ENCODE measurements at regions not wholly inside any gene's neighbourhood (a gene's known extent, or its start where the extent isn't known, plus 50 kb on each side); places are given as distances from the start of the nearest gene placed in this dataset.

- TF ChIP-seq CTCF (IDR thresholded peaks at IDR 0.05; ENCODE audit: low read depth, low read length, missing control alignments): no peak
- DNase-seq (ENCODE audit: low read depth): no peak
- no peak overlapping the region for H3K4me3 ChIP-seq (ENCODE audit: low read depth, low read length)
These were observed 875.8 kb upstream of the CELF2 start for GRCh38 chr10:10141782-10142382.

GRCh38 chr10:10146604-10147003 lies 871.1 kb upstream of the CELF2 start:
- DNase-seq (ENCODE audit: low read depth): no peak
- no peak overlapping the region for H3K4me3 ChIP-seq (ENCODE audit: low read depth, low read length)
- no peak for TF ChIP-seq CTCF (IDR thresholded peaks at IDR 0.05; ENCODE audit: low read depth, low read length, missing control alignments)

- no peak overlapping the region for H3K4me3 ChIP-seq (ENCODE audit: low read depth, low read length)
- DNase-seq (ENCODE audit: low read depth): no peak
- TF ChIP-seq CTCF (IDR thresholded peaks at IDR 0.05; ENCODE audit: low read depth, low read length, missing control alignments): no peak
These were observed 867.8 kb upstream of the CELF2 start for GRCh38 chr10:10149899-10150298.

GRCh38 chr10:10156917-10157600 lies 860.6 kb upstream of the CELF2 start:
- no peak for TF ChIP-seq CTCF (IDR thresholded peaks at IDR 0.05; ENCODE audit: low read depth, low read length, missing control alignments)
- H3K4me3 ChIP-seq (ENCODE audit: low read depth, low read length): no peak overlapping the region
- no peak for DNase-seq (ENCODE audit: low read depth)

- H3K4me3 ChIP-seq (ENCODE audit: low read depth, low read length): no peak overlapping the region
- no peak for TF ChIP-seq CTCF (IDR thresholded peaks at IDR 0.05; ENCODE audit: low read depth, low read length, missing control alignments)
- DNase-seq (ENCODE audit: low read depth): no peak
These were observed 856.8 kb upstream of the CELF2 start for GRCh38 chr10:10160821-10161312.

GRCh38 chr10:10164848-10165247 lies 852.8 kb upstream of the CELF2 start:
- no peak for DNase-seq (ENCODE audit: low read depth)
- H3K4me3 ChIP-seq (ENCODE audit: low read depth, low read length): no peak overlapping the region
- TF ChIP-seq CTCF (IDR thresholded peaks at IDR 0.05; ENCODE audit: low read depth, low read length, missing control alignments): no peak

GRCh38 chr10:10165415-10165814 lies 852.3 kb upstream of the CELF2 start:
- DNase-seq (ENCODE audit: low read depth): no peak
- TF ChIP-seq CTCF (IDR thresholded peaks at IDR 0.05; ENCODE audit: low read depth, low read length, missing control alignments): no peak
- H3K4me3 ChIP-seq (ENCODE audit: low read depth, low read length): no peak overlapping the region
